ENCODE measurements at regions not wholly inside any gene's neighbourhood (a gene's known extent, or its start where the extent isn't known, plus 50 kb on each side); places are given as distances from the start of the nearest gene placed in this dataset.

DNA sequence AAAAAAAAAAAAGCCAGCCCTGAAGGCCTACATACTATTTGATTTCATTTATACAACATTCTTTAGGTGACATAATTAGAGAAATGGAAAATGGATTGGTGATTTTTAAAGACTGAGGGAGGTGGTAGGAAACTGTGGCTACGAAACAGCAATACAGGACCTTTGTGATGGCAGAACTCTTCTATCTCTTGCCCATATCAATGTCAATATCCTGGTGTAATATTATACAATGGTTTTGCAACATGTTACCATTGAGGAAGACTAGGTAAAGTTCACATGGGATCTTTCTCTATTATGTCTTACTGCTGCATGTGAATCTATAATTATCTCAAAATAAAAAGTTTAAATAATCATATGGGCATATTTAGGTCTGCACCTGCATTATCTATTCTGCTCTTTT is 371.2 kb downstream of the ETS1 start:
- TF ChIP-seq, protein P1, sequence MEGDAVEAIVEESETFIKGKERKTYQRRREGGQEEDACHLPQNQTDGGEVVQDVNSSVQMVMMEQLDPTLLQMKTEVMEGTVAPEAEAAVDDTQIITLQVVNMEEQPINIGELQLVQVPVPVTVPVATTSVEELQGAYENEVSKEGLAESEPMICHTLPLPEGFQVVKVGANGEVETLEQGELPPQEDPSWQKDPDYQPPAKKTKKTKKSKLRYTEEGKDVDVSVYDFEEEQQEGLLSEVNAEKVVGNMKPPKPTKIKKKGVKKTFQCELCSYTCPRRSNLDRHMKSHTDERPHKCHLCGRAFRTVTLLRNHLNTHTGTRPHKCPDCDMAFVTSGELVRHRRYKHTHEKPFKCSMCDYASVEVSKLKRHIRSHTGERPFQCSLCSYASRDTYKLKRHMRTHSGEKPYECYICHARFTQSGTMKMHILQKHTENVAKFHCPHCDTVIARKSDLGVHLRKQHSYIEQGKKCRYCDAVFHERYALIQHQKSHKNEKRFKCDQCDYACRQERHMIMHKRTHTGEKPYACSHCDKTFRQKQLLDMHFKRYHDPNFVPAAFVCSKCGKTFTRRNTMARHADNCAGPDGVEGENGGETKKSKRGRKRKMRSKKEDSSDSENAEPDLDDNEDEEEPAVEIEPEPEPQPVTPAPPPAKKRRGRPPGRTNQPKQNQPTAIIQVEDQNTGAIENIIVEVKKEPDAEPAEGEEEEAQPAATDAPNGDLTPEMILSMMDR (IDR thresholded peaks at IDR 0.05), result no peak
- TF ChIP-seq POLR2A (IDR thresholded peaks at IDR 0.05; ENCODE audit: low read depth) (no peak), EP300 (IDR thresholded peaks at IDR 0.05) (no peak), POLR2AphosphoS5 (IDR thresholded peaks at IDR 0.05) (no peak)
